ENCODE measurements at regions not wholly inside any gene's neighbourhood (a gene's known extent, or its start where the extent isn't known, plus 50 kb on each side); places are given as distances from the start of the nearest gene placed in this dataset.
"Not testable (repeated sequence)": the region's sequence is repeated elsewhere in the genome, so short reads cannot be mapped to it uniquely, and the experiment has no call there.

- Mint-ChIP-seq H3K4me1 (peaks cover 16% of the 10 kb centered on the region), H3K36me3 (ENCODE audit: low read depth) (peaks cover 41% of the 10 kb centered on the region), H3K27ac (no peak overlapping the region), H3K4me3 (no peak overlapping the region), H3K27me3 (ENCODE audit: insufficient read depth) (no peaks in the 10 kb centered on the region), H3K9me3 (peaks cover 51% of the 10 kb centered on the region)
- Histone ChIP-seq H3K36me3 (ENCODE audit: control insufficient read depth, insufficient read depth, low read length) (no peaks in the 10 kb centered on the region), H3K27ac (ENCODE audit: low read depth, low read length) (no peak overlapping the region), H3K4me3 (ENCODE audit: low read length) (no peak overlapping the region), H3K27me3 (ENCODE audit: control insufficient read depth, insufficient read depth, low read length, poor library complexity, severe bottlenecking) (no peaks in the 10 kb centered on the region), H3K9ac (ENCODE audit: extremely low read depth, low read length, poor library complexity, severe bottlenecking) (no peak overlapping the region), H3K9me3 (ENCODE audit: control insufficient read depth, low read length) (peaks cover 43% of the 10 kb centered on the region), H3K4me1 (ENCODE audit: control insufficient read depth, insufficient read depth, low read length) (no peaks in the 10 kb centered on the region)
- no peak for TF ChIP-seq CTCF (conservative IDR thresholded peaks at IDR 0.05)
- DNase-seq = no peak
Measured at GRCh38 chr1:90223401-90223800, 228.5 kb downstream of the ZNF326 start.

GRCh38 chr1:90220941-90221693 lies 226.2 kb downstream of the ZNF326 start:
- peaks cover 22% of the 10 kb centered on the region for H3K9me3 ChIP-seq (ENCODE audit: control insufficient read depth, low read length)
- 97% methylated on average over 5 of the region's 5 CpGs for WGBS, 2 experiments (ENCODE audit: insufficient coverage in 1 of 2, insufficient read length in 1 of 2)
- H3K36me3 ChIP-seq (ENCODE audit: control insufficient read depth, insufficient read depth, low read length) = no peaks in the 10 kb centered on the region
- H3K9ac ChIP-seq (ENCODE audit: extremely low read depth, low read length, poor library complexity, severe bottlenecking) = no peak overlapping the region
- TF ChIP-seq CTCF (conservative IDR thresholded peaks at IDR 0.05) = no peak
- no peaks in the 10 kb centered on the region for H3K4me1 ChIP-seq (ENCODE audit: control insufficient read depth, insufficient read depth, low read length)
- no peaks in the 10 kb centered on the region for H3K27me3 Mint-ChIP-seq (ENCODE audit: insufficient read depth)
- H3K9me3 Mint-ChIP-seq = peaks cover 32% of the 10 kb centered on the region
- H3K4me1 Mint-ChIP-seq = peaks cover 16% of the 10 kb centered on the region
- peak overlapping the region; percentile 81 for H3K4me3 ChIP-seq (ENCODE audit: low read length)
- peak overlapping the region; percentile 82 for H3K4me3 Mint-ChIP-seq
- H3K27ac Mint-ChIP-seq = no peak overlapping the region
- no peaks in the 10 kb centered on the region for H3K27me3 ChIP-seq (ENCODE audit: control insufficient read depth, insufficient read depth, low read length, poor library complexity, severe bottlenecking)
- H3K36me3 Mint-ChIP-seq (ENCODE audit: low read depth) = peaks cover 25% of the 10 kb centered on the region
- H3K27ac ChIP-seq (ENCODE audit: low read depth, low read length) = no peak overlapping the region
- DNase-seq = no peak

- Mint-ChIP-seq H3K4me1 (peaks cover 16% of the 10 kb centered on the region), H3K27me3 (ENCODE audit: insufficient read depth) (no peaks in the 10 kb centered on the region), H3K9me3 (peaks cover 29% of the 10 kb centered on the region), H3K4me3 (peak overlapping the region; percentile 82), H3K27ac (no peak overlapping the region), H3K36me3 (ENCODE audit: low read depth) (peaks cover 21% of the 10 kb centered on the region)
- no peak overlapping the region for H3K27ac ChIP-seq (ENCODE audit: low read depth, low read length)
- no peak for TF ChIP-seq CTCF (conservative IDR thresholded peaks at IDR 0.05)
- peaks cover 16% of the 10 kb centered on the region for H3K9me3 ChIP-seq (ENCODE audit: control insufficient read depth, low read length)
- H3K4me1 ChIP-seq (ENCODE audit: control insufficient read depth, insufficient read depth, low read length) = no peaks in the 10 kb centered on the region
- no peak overlapping the region for H3K9ac ChIP-seq (ENCODE audit: extremely low read depth, low read length, poor library complexity, severe bottlenecking)
- H3K36me3 ChIP-seq (ENCODE audit: control insufficient read depth, insufficient read depth, low read length) = no peaks in the 10 kb centered on the region
- WGBS, 2 experiments (ENCODE audit: insufficient coverage in 1 of 2, insufficient read length in 1 of 2) = 90 to 100% methylated on average over 3 of the region's 3 CpGs
- H3K4me3 ChIP-seq (ENCODE audit: low read length) = peak overlapping the region; percentile 81
- no peak for DNase-seq
- H3K27me3 ChIP-seq (ENCODE audit: control insufficient read depth, insufficient read depth, low read length, poor library complexity, severe bottlenecking) = no peaks in the 10 kb centered on the region
Measured at GRCh38 chr1:90220496-90220895, 225.6 kb downstream of the ZNF326 start.

GRCh38 chr1:90219166-90219871 lies 224.4 kb downstream of the ZNF326 start:
- not testable (repeated sequence) for H3K36me3 ChIP-seq (ENCODE audit: control insufficient read depth, insufficient read depth, low read length); H3K4me1 ChIP-seq (ENCODE audit: control insufficient read depth, insufficient read depth, low read length); H3K27me3 Mint-ChIP-seq (ENCODE audit: insufficient read depth); DNase-seq; H3K27me3 ChIP-seq (ENCODE audit: control insufficient read depth, insufficient read depth, low read length, poor library complexity, severe bottlenecking); H3K9me3 ChIP-seq (ENCODE audit: control insufficient read depth, low read length)
- Histone ChIP-seq H3K4me3 (ENCODE audit: low read length) (peak overlapping the region; percentile 81), H3K27ac (ENCODE audit: low read depth, low read length) (peak overlapping the region; percentile 38), H3K9ac (ENCODE audit: extremely low read depth, low read length, poor library complexity, severe bottlenecking) (peak overlapping the region; percentile 52)
- Mint-ChIP-seq H3K9me3 (peaks cover 18% of the 10 kb centered on the region), H3K4me1 (peaks cover 16% of the 10 kb centered on the region), H3K4me3 (peak overlapping the region; percentile 82), H3K27ac (peak overlapping the region; percentile 99), H3K36me3 (ENCODE audit: low read depth) (peaks cover 14% of the 10 kb centered on the region)
- WGBS, 2 experiments (ENCODE audit: insufficient coverage in 1 of 2, insufficient read length in 1 of 2) = 8 to 35% methylated on average over 4 to 26 of the region's 27 CpGs

All from endodermal cell (in vitro differentiated cells).